ENCODE measurements at regions not wholly inside any gene's neighbourhood (a gene's known extent, or its start where the extent isn't known, plus 50 kb on each side); places are given as distances from the start of the nearest gene placed in this dataset.
"Not testable (repeated sequence)": the region's sequence is repeated elsewhere in the genome, so short reads cannot be mapped to it uniquely, and the experiment has no call there.

DNA sequence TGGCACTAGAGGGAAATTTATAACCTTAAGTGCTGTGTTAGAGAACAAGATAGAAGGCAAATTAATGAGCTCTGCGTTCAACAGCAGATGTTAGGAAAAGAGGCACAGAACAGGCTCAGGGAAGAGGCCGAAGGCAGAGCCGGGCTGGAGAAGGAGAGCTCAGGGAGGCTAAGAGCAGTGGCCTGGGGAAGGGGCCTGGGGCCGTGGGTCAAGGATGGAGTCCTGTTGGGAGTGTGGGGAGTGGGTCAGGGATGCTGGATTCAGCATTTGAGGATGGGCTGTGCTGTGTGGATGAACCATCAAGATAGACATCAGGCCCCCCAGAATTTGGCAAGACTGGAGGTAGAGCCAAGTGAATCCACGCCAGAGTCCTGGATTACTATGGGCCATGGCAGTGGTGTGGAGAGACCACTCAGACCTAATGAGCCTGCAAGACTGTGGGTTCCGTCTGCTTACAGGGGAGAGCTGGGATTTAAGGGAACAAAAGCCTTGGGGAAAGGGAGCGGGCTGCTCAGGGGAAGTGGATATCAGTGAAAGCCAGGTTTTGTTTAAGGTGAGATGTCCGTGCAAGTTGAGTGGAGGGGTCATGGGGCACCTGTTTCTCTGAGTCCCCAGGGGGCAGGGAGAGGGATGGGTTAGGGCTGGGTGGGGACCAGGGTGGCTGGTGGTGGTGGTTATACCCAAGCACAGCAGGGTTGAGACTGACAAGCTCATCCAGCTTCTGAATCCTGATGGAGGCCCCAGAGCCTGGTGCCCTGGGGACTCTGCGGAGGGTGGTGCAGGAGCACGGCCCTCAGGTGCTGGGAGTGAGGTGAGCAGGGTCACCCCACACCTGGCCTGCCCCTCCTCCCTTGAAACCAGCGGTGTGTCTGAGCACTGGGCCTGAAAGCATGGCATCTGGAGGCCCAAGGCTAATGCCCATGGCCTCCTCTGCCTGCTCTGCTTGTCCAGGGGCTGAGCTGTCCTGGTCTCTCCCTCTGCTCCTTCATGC lies 101.7 kb downstream of the BMS1 start:
- no peak overlapping the region for H3K4me3 ChIP-seq (ENCODE audit: low read length)
- no peak for DNase-seq (ENCODE audit: low read depth, low spot score)

DNA sequence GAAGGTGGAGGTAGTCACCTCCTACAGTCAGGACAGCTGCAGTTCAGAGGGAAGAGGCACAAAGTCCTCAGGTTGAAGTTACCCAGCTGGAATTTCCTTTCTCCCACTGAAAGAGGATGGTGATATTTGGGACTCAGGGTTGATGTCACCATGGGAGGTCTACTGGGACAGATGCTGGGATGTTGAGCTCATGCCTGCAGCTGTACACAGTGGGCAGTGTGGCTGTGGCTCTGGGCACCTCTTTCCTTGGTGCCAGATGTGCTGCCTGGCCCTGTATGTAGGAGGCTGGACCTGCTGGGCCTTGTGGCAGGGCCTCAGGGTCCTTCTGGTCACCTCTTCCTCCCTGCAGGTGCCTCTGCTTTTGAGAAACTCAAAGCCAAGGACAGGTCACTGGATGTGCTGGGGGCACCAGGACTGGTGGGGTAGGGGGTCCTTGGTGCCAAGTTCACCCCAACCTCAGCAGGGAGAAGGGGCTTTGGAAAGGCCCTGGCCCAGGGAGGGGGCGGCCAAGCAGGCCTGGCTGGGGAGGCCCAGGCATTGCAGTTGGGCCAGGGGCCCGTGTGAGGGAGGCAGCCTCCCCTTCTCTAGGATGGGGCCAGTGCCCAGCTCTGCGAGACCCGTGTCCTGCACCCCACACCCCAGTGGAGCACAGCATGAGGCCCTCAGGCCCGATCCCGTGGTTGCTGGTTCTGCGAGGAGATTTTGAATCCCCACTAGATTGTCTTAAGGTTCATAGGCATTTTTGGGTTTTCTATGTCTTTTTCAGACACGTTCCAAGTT lies 103.1 kb downstream of the BMS1 start:
- H3K4me3 ChIP-seq (ENCODE audit: low read length): no peak overlapping the region
- DNase-seq (ENCODE audit: low read depth, low spot score): no peak

GRCh38 chr10:42887734-42888503 lies 105.3 kb downstream of the BMS1 start:
- no peak for DNase-seq (ENCODE audit: low read depth, low spot score)
- no peak overlapping the region for H3K4me3 ChIP-seq (ENCODE audit: low read length)

GRCh38 chr10:42888504-42889095 lies 106.0 kb downstream of the BMS1 start:
- H3K4me3 ChIP-seq (ENCODE audit: low read length): no peak overlapping the region
- DNase-seq (ENCODE audit: low read depth, low spot score): no peak

DNA sequence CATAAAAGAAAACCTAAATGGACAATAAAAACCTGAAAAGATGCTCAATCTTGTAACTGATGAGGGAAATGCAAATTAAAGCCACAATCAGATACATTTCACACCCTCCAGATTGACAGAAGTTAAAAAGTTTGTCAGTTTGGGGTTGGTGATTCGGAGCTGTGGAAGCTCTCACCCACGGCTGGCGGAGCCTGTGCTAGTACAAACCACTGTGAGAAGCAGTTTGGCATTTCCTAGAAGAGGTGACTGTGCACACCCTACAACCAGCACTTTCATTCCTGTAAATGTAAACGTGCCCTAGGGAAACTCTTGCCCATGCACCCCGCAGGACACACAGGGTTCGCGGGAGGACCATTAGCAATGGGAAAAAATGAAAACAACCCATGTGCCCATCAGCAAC lies 114.1 kb downstream of the BMS1 start:
- no peak overlapping the region for H3K4me3 ChIP-seq (ENCODE audit: low read length)
- no peak for DNase-seq (ENCODE audit: low read depth, low spot score)

DNA sequence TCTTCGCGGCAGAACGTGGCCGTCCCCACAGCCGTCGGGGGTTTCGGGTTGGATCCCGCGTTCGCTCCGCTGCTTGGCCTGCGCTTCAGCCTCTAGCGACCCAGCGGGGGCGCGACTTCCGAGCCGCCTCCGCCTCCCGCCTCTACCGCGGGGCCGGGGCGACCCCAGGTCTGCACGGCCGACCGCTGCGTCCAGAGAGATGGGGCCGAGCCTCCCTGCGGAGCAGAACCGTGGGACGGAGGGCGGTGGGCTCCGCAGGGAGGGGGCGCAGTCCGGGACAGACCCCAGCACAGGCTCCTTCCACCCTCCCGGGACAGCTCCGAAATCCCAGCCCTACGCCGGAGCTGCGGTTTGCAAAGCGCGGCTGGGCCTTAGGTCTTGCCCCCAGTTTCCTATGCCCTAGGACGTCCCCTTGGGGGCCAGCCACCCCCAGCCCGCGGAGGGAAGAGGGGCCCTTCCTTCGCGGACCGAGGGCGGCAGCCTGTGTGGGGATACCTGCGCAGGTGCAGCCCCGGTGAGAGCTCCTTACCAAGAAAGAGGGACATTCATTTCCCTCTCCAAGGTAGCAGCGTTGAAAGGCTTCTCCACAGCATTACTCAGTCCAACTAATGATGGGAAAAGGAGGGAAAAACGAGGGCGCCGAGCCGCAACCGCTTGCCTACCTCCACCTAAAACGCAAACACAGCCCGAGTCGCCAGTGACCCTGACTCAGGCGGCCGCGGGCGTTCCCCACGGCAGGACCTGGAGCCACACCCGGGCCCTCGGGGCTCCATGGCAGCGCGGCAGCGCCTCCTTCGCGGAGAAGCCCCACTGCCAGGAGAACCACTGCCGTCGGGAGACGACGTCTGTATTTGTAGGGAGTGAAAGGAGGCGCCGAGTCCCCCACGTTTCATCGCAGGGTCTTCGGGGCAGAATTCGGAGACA lies 115.7 kb downstream of the BMS1 start:
- no peak for DNase-seq (ENCODE audit: low read depth, low spot score)
- H3K4me3 ChIP-seq (ENCODE audit: low read length): no peak overlapping the region

GRCh38 chr10:42899036-42899435 lies 116.4 kb downstream of the BMS1 start:
- no peak overlapping the region for H3K4me3 ChIP-seq (ENCODE audit: low read length)
- DNase-seq (ENCODE audit: low read depth, low spot score): no peak

- not testable (repeated sequence) for DNase-seq (ENCODE audit: low read depth, low spot score); H3K4me3 ChIP-seq (ENCODE audit: low read length)
Observed at GRCh38 chr10:42900346-42900745, 117.8 kb downstream of the BMS1 start.

DNA sequence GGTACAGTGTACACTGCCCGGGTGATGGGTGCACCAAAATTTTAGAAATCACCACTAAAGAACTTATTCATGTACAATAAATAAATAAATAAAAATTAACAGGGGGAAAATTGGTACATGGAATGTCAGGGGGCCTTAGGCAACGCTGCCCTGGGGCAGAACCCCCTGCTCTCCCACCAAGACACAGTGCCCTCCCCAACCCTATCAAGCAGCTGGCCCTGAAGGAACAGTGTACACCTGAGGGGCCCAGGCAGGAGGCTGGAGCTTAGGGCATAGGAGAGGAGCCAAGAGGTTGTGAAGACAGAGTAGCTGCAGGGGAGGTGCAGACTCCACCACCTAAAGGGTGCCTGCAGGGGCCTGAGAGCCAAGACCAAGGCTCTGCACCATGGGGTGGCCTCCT lies 128.8 kb downstream of the BMS1 start:
- no peak for DNase-seq (ENCODE audit: low read depth, low spot score)
- H3K4me3 ChIP-seq (ENCODE audit: low read length): no peak overlapping the region

GRCh38 chr10:42916974-42917373 lies 134.4 kb downstream of the BMS1 start:
- H3K4me3 ChIP-seq (ENCODE audit: low read length): no peak overlapping the region
- no peak for DNase-seq (ENCODE audit: low read depth, low spot score)

DNA sequence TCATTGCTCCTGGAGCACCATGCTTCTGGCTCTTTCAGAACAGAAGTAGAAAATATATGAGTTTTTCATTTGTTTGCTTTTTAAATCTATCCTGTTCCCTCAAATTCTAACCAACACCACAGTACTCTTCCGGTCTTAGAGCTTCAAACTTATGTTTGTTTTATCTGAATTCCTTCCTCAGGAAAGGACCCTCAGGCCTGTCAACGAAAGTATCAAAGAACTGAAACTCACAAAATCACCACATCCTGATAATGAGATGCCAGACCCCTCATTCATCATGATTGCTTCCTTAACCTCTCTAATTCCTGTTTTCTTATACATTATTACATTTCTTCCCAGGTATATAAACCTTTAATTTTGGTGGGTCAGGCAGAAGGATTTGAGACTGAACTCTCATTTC lies 135.2 kb downstream of the BMS1 start:
- H3K4me3 ChIP-seq (ENCODE audit: low read length): no peak overlapping the region
- no peak for DNase-seq (ENCODE audit: low read depth, low spot score)

DNA sequence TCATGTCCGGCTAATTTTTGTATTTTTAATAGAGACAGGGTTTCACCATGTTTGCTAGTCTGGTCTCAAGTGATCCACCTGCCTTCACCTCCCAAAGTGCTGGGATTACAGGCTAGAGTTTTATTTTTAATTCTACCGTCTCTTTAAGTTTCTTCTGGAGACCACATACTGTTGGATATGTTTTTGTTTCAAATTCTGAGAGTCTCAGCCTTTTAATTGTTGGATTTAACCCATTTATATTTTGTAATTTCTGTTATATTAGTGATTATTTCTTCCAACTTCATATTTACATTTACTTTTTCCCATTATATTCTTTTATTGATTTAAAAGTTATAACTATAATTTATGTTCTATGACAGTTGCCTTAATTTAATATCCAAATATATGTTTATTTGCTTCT lies 139.4 kb downstream of the BMS1 start:
- no peak overlapping the region for H3K4me3 ChIP-seq (ENCODE audit: low read length)
- DNase-seq (ENCODE audit: low read depth, low spot score): no peak

DNA sequence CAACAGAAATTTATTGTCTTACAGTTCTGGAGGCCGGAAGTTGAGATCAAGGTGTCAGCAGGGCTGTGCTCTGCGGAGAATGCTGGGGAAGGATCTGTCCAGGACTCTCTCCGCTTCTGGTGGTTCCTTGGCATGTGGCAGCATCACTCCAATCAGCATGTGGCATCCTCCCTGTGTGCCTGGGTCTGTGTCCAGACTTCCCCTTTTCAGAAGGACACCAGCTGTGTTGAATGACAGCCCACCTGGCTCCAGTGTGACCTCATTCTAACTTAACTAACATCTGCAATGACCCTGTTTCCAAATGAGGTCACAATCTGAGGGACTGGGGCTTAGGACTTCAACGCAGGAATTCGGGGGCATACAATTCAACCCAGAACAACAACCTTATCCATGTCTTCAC lies 141.9 kb downstream of the BMS1 start:
- no peak overlapping the region for H3K4me3 ChIP-seq (ENCODE audit: low read length)
- DNase-seq (ENCODE audit: low read depth, low spot score): no peak

DNA sequence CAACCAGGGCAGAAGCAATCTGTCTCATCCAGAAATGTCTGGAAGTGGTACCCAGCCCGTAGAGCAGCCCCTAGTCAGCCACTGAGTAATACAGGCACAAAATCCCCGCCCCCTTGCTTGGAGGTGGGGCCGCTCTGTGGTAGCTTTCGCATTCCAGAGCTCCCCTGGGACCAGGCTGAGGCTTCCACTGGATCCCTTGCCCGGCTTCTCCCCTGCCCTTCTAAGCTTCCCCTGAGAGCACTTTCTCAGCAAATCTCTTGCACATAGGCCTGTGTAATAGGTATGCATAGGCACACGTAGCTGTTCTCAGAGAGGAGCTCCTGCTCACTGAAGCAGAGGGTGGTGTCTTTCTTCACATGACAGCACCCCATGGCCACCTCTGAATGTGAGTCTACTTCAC lies 144.2 kb downstream of the BMS1 start:
- DNase-seq (ENCODE audit: low read depth, low spot score): no peak
- no peak overlapping the region for H3K4me3 ChIP-seq (ENCODE audit: low read length)

- H3K4me3 ChIP-seq (ENCODE audit: low read length): no peak overlapping the region
- DNase-seq (ENCODE audit: low read depth, low spot score): no peak
Observed at GRCh38 chr10:42928064-42928463, 145.5 kb downstream of the BMS1 start.

- no peak for DNase-seq (ENCODE audit: low read depth, low spot score)
- no peak overlapping the region for H3K4me3 ChIP-seq (ENCODE audit: low read length)
Observed at GRCh38 chr10:42929236-42929635, 146.6 kb downstream of the BMS1 start.

- no peak for DNase-seq (ENCODE audit: low read depth, low spot score)
- no peak overlapping the region for H3K4me3 ChIP-seq (ENCODE audit: low read length)
Observed at GRCh38 chr10:42929993-42930392, 146.9 kb upstream of the RET start.

- H3K4me3 ChIP-seq (ENCODE audit: low read length): no peak overlapping the region
- no peak for DNase-seq (ENCODE audit: low read depth, low spot score)
Observed at GRCh38 chr10:42930516-42931192, 146.2 kb upstream of the RET start.

Measured in Jurkat, Clone E6-1 (cell line).